ENCODE measurements at regions not wholly inside any gene's neighbourhood (a gene's known extent, or its start where the extent isn't known, plus 50 kb on each side); places are given as distances from the start of the nearest gene placed in this dataset.

DNA sequence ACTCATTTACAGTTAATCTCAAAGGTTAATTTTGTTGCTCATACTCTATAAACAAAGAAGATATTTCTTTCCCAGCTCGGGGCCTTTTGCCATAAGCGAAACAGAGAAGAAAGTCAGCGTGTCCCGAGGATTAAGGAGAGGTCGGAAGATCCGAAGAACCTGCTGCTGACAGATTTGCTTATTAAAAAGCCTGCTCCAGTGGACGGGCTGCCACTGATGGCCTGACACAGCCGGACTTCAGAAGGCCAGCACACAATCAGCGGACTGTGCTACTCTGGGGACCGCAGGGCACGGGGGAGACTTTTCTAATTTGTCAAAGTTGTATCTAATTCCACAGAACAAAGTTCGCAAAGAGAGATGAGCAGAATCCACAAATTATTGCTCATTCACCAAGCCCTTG is 315.4 kb downstream of the ETAA1 start:
- TF ChIP-seq, protein P1, sequence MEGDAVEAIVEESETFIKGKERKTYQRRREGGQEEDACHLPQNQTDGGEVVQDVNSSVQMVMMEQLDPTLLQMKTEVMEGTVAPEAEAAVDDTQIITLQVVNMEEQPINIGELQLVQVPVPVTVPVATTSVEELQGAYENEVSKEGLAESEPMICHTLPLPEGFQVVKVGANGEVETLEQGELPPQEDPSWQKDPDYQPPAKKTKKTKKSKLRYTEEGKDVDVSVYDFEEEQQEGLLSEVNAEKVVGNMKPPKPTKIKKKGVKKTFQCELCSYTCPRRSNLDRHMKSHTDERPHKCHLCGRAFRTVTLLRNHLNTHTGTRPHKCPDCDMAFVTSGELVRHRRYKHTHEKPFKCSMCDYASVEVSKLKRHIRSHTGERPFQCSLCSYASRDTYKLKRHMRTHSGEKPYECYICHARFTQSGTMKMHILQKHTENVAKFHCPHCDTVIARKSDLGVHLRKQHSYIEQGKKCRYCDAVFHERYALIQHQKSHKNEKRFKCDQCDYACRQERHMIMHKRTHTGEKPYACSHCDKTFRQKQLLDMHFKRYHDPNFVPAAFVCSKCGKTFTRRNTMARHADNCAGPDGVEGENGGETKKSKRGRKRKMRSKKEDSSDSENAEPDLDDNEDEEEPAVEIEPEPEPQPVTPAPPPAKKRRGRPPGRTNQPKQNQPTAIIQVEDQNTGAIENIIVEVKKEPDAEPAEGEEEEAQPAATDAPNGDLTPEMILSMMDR (conservative IDR thresholded peaks at IDR 0.05): no peak
- no peak overlapping the region for H3K27ac ChIP-seq

DNA sequence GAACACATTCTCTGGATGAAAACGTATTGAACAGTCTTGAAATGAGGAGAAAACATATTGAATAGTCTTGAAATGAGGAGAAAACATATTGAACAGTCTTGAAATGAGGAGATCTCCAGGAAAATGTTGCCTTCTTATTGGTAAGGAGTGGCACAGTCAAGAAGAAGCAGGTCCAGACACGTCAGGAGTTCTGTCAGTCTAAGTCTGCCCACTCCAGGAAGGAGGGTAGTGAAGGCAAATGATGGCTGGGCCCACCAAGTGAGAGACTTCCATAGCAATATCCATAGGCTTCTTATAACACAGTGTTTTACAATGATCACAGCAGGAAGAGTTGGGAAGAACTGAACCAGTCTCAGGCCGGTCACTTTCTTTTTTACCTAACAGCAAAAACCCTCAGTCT is 316.2 kb downstream of the ETAA1 start:
- H3K27ac ChIP-seq: no peak overlapping the region
- TF ChIP-seq, protein P1 (conservative IDR thresholded peaks at IDR 0.05): no peak

DNA sequence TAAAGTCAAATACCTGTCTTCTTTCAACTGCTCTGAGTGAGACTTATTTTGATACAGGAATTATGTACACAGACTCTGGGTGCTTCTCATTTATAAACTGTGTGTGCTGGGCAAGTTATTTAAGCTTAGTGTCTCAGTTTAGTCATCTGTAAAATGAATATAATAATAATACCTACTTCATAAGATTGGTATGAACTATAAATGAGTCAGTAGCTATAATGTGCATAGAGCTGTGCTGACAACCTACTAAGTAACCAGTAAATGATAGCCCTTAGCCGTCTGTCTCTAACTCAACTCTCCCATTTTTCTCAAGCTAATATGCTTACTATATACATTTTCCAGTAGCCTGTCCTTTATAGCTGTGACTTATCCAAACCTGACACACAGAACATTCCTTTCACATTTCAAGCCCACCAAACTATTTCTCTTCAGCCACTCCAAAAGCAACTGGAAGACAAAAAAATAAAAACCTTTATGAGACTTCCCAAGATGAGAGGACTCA is 319.8 kb downstream of the ETAA1 start:
- no peak overlapping the region for H3K27ac ChIP-seq
- TF ChIP-seq, protein P1 (conservative IDR thresholded peaks at IDR 0.05): no peak

GRCh38 chr2:67717692-67718091 is 320.6 kb downstream of the ETAA1 start:
- H3K27ac ChIP-seq: no peak overlapping the region
- TF ChIP-seq, protein P1 (conservative IDR thresholded peaks at IDR 0.05): no peak

DNA sequence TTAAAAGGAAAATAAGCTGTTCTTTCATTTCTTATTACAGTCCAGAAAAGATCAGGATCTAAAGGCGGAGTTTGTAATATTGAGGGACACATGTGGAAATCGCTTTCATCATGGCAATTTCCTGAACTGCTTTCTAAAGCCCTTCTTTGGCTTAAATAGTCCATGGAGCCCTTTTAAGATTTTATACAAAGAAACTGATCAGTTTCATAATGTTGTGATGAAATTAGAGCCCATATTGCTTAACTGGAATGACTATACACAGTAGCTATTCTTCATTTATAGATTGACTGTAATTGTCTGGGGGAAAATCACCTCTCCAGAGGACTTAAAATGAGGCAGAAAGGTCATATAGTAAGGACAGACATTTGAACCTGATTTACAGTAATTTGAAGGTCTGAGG is 322.2 kb downstream of the ETAA1 start:
- TF ChIP-seq, protein P1 (conservative IDR thresholded peaks at IDR 0.05): no peak
- no peak overlapping the region for H3K27ac ChIP-seq

DNA sequence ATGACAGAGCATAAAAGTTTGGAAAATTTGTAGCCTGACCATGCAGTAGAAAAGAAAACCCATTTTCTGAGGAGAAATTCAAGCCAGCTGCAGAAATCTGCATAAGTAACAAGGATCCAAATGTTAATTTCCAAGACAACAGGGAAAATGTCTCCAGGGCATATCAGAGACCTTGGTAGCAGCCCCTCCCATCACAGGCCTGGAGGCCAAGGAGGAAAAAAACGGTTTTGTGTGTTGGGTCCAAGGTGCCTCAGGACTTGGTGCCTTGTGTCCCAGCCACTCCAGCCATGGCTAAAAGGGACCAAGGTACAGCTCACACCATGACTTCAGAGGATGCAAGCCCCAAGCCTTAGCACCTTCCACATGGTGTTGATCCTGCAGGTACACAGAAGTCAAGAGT is 324.4 kb downstream of the ETAA1 start:
- TF ChIP-seq, protein P1 (conservative IDR thresholded peaks at IDR 0.05): no peak
- no peak overlapping the region for H3K27ac ChIP-seq

DNA sequence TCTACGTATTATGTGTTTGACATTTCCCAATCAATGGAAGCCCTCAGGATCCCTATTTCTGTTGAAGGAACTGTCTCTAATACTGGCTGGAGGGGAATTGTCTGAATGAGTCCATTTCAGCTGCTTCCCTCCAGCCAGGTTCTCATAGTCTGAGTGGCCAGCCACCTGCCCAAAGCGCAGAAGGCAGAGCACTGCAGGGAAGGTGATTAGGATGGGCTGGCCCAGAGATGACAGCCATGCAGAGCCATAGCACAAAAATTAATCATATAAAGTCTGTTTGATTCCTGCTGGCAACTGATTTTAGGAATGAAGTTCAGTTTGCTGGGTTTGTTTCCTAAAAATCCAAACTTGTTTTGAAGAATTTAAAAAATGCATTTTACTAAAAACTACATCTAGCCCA is 327.1 kb downstream of the ETAA1 start:
- TF ChIP-seq, protein P1 (conservative IDR thresholded peaks at IDR 0.05): no peak

More for the DNA sequence above, 327.1 kb downstream of the ETAA1 start:
- no peak overlapping the region for H3K27ac ChIP-seq
